ENCODE measurements at regions not wholly inside any gene's neighbourhood (a gene's known extent, or its start where the extent isn't known, plus 50 kb on each side); places are given as distances from the start of the nearest gene placed in this dataset.

DNA sequence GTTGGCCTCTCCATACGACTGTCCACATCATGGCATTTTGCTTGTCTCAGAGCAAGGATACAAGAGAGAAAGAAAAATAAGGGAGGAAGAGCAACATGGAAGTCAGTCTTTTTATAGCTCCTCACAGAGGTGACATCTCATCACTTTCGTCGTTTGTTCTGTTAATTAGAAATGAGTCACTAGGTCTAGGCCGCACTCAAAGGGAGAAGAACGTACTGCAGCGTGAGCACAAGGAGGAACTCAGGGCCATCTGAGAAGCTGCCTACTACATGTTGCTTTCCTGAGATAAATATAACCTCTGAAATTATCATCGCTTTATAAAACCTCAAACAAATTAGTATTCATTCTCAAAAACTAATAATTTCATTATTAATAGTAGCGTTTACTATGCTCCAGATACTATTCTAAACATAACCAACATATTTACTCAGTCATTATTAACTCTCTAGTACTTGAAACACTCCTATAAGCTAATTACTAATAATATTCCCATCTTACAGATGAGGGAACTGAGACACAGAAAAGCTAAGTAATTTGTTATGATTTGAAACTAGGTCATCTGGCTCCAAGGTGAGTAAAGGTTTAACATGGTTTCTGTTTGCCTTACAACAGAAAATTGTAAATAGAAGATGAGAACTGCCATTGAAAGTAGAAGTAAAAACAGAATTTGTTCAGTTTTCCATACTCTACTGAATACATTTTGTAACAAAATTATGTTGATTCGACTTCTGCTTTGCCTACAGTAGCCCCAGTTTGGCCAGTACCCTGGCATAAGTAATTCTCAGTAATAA lies 213.2 kb upstream of the UGT8 start:
- TF ChIP-seq, protein P1, sequence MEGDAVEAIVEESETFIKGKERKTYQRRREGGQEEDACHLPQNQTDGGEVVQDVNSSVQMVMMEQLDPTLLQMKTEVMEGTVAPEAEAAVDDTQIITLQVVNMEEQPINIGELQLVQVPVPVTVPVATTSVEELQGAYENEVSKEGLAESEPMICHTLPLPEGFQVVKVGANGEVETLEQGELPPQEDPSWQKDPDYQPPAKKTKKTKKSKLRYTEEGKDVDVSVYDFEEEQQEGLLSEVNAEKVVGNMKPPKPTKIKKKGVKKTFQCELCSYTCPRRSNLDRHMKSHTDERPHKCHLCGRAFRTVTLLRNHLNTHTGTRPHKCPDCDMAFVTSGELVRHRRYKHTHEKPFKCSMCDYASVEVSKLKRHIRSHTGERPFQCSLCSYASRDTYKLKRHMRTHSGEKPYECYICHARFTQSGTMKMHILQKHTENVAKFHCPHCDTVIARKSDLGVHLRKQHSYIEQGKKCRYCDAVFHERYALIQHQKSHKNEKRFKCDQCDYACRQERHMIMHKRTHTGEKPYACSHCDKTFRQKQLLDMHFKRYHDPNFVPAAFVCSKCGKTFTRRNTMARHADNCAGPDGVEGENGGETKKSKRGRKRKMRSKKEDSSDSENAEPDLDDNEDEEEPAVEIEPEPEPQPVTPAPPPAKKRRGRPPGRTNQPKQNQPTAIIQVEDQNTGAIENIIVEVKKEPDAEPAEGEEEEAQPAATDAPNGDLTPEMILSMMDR (IDR thresholded peaks at IDR 0.05; ENCODE audit: low read depth, low read length): no peak
- TF ChIP-seq POLR2A (IDR thresholded peaks at IDR 0.05; ENCODE audit: extremely low read depth, insufficient read length): no peak
